ENCODE measurements at regions not wholly inside any gene's neighbourhood (a gene's known extent, or its start where the extent isn't known, plus 50 kb on each side); places are given as distances from the start of the nearest gene placed in this dataset.

DNA sequence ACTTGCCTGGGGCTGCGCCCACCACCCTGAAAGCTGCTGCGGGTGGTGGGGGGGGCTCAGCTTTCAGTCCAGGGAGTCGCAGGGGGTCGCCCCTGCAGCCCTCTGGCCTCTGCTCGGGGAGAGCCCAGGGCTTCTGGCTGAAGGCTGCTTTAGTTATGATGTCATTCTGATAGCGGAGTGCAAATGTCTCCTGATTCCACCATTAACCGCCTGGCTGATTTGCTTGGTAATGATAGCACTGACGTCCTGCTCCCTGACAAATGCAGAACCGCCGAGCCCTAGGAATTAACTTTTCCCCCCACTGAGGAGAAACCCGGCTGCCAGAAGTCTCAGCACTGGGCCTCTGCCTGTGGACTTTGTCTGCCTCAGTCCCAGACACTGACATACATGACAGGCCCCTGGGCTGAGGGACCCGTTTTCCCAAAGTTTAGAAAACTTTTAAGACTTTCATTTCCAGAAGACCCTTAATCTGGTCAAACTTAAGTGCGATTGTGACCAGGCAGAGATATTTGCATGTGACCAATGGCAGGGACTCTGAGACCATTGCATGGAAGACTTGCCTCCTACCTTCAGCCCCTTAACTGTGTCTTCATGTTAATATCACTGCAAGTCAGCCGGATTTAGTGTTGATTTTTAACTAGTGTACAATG, 142.5 kb upstream of the ZNF536 start:
- no peak for FAIRE-seq
- CTCF ChIA-PET (ENCODE audit: partially characterized antibody): interaction anchor here (1.2 to 1.4 kb wide), 4 partner anchors 8 to 437 kb away, joined by 3 to 5 read pairs (median 4); no protein-coding TSS in a partner anchor
- Histone ChIP-seq H3K4ac (replicated peaks; ENCODE audit: insufficient read length, low read depth, low read length) (no peak overlapping the region), H3K23me2 (ENCODE audit: low read depth, low read length) (peaks cover 17% of the 10 kb centered on the region), H2BK12ac (ENCODE audit: low read depth, low read length) (no peak overlapping the region), H3K79me1 (ENCODE audit: low read depth, low read length) (no peaks in the 10 kb centered on the region), H2BK20ac (ENCODE audit: low read length) (no peak overlapping the region), H4K5ac (ENCODE audit: insufficient read length, low read depth, low read length) (no peak overlapping the region), H3K18ac (ENCODE audit: extremely low read depth, low read length) (no peak overlapping the region), H3K56ac (replicated peaks; ENCODE audit: insufficient read length, low read depth, low read length) (no peak overlapping the region), H3K23ac (ENCODE audit: insufficient read length) (no peak overlapping the region), H2BK120ac (replicated peaks; ENCODE audit: low read depth, low read length) (no peak overlapping the region), H2BK15ac (ENCODE audit: low read length) (no peak overlapping the region), H3K27me3 (replicated peaks in 1 of 4; ENCODE audit: control insufficient read depth in 3 of 4, extremely low read depth in 1 of 4, insufficient read depth in 3 of 4, low read length in 3 of 4) (peaks cover 15 to 66% (median 62%) of the 10 kb centered on the region in 4 experiments), H4K91ac (replicated peaks; ENCODE audit: insufficient read length, low read length) (no peak overlapping the region), H4K20me1 (replicated peaks in 1 of 2; ENCODE audit: control insufficient read depth in 1 of 2, insufficient read depth in 2 of 2, low read length in 2 of 2) (no peaks in the 10 kb centered on the region), H3K9ac (replicated peaks in 1 of 4; ENCODE audit: extremely low read depth in 1 of 4, low read depth in 3 of 4, low read length in 3 of 4) (no peak overlapping the region), H2AK5ac (ENCODE audit: low read depth, low read length) (no peak overlapping the region), H4K8ac (ENCODE audit: extremely low read depth, insufficient read depth, low read length) (no peak overlapping the region; the same call in 1 of the 2 replicates), H3K14ac (ENCODE audit: insufficient read length) (no peak overlapping the region), H3K9me3 (ENCODE audit: insufficient read depth in 2 of 2, low read depth in 1 of 2, low read length in 1 of 2) (no peaks in the 10 kb centered on the region), H3K4me1 (replicated peaks in 1 of 4; ENCODE audit: control insufficient read depth in 3 of 4, insufficient read depth in 4 of 4, low read length in 3 of 4) (peaks cover 0 to 12% (median 5%) of the 10 kb centered on the region in 4 experiments; a peak in 6 of 7 replicates), H3K4me2 (ENCODE audit: insufficient read depth in 1 of 2, low read depth in 2 of 2, low read length in 2 of 2) (peak overlapping the region; percentile 80 to 99), H2AFZ (ENCODE audit: low read length) (no peak overlapping the region), H3K36me3 (ENCODE audit: control insufficient read depth in 2 of 4, insufficient read depth in 4 of 4, low read length in 3 of 4) (no peaks in the 10 kb centered on the region), H3K27ac (ENCODE audit: low read depth, low read length) (no peak overlapping the region), H2BK5ac (ENCODE audit: low read depth, low read length) (no peak overlapping the region), H3K79me2 (ENCODE audit: control insufficient read depth in 1 of 2, insufficient read depth in 2 of 2, low read length in 2 of 2) (no peaks in the 10 kb centered on the region), H3K4me3 (ENCODE audit: extremely low read depth in 1 of 4, insufficient read depth in 2 of 4, low read depth in 3 of 4, low read length in 4 of 4) (peak overlapping the region; percentile 29 to 77 (median 48); a peak in 5 of 8 replicates)
- 17% methylated on average over 14 of the region's 14 CpGs; no CpG with 5 or more reads in 1 of the 2 experiments for WGBS, 2 experiments (ENCODE audit: extremely low coverage in 1 of 2, insufficient coverage in 1 of 2, insufficient read length in 1 of 2, insufficient replicate concordance in 2 of 2, low coverage in 1 of 2, low lambda C conversion rate in 2 of 2, missing lambda C conversion rate in 1 of 2)
- POLR2A ChIA-PET (ENCODE audit: partially characterized antibody): no interaction called here
- TF ChIP-seq, protein P1, sequence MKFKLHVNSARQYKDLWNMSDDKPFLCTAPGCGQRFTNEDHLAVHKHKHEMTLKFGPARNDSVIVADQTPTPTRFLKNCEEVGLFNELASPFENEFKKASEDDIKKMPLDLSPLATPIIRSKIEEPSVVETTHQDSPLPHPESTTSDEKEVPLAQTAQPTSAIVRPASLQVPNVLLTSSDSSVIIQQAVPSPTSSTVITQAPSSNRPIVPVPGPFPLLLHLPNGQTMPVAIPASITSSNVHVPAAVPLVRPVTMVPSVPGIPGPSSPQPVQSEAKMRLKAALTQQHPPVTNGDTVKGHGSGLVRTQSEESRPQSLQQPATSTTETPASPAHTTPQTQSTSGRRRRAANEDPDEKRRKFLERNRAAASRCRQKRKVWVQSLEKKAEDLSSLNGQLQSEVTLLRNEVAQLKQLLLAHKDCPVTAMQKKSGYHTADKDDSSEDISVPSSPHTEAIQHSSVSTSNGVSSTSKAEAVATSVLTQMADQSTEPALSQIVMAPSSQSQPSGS (IDR thresholded peaks at IDR 0.05; ENCODE audit: low read length): no peak
- TF ChIP-seq CREB1 (IDR thresholded peaks at IDR 0.05): 0 out of 2 replicates have a peak, but pooled peaks have one; percentile 12
- peak in 1 of 2 experiments; percentile 48 for DNase-seq (ENCODE audit: low read depth in 1 of 2, low spot score in 2 of 2)

Measured in H1 (cell line).